Stimulated activated CD4-positive, alpha-beta T cell treated with anti-CD3 and anti-CD28 coated beads, TNF-alpha, amount 100 ng/mL, for 1 hour (primary cell): ENCODE measurements at regions not wholly inside any gene's neighbourhood (a gene's known extent, or its start where the extent isn't known, plus 50 kb on each side); places are given as distances from the start of the nearest gene placed in this dataset.

ENCODE experiments used
- DNase-seq, 3 donors: peaks; one replicate each; pipeline ENCODE4 v3.0.0-alpha.2; 2020; ENCODE audit warnings: low read depth in 3 of 3, low spot score in 1 of 3

GRCh38 chr4:128337863-128338262 is 50.2 kb upstream of the PGRMC2 start:
- no peak for DNase-seq
